GM18507 (cell line): ENCODE measurements at regions not wholly inside any gene's neighbourhood (a gene's known extent, or its start where the extent isn't known, plus 50 kb on each side); places are given as distances from the start of the nearest gene placed in this dataset.
"Not testable (repeated sequence)": the region's sequence is repeated elsewhere in the genome, so short reads cannot be mapped to it uniquely, and the experiment has no call there.

Source experiments
- DNase-seq: peaks from one replicate; pipeline ENCODE4 v3.0.0; 2011; ENCODE audit warnings: low read depth; ENCODE audit not compliant: insufficient read length; ENCODE audit errors: extremely low spot score
- FAIRE-seq: peaks from 2 replicates; lab custom pipeline; 2011; peaks lifted over from hg19 to GRCh38; lab: Jason Lieb, UNC

DNA sequence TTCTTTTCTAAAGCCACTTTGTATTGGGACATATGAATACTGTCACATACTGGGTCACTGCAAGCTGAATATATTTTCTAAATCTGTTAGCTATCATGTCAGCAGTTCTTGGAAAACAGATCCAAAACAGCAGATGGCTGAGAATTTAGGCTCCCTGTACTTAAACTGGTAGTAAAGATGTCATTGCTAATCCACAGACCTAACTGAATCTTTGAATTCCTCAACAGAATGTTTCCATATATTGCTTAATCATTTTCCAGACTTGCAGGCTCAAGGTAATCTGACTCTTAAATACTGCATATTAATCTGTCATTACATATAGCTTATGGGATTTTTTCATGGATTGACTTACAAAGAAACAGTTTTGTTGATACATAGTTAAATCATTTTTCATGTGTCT lies 639.0 kb upstream of the KLHL1 start:
- FAIRE-seq = no peak

DNA sequence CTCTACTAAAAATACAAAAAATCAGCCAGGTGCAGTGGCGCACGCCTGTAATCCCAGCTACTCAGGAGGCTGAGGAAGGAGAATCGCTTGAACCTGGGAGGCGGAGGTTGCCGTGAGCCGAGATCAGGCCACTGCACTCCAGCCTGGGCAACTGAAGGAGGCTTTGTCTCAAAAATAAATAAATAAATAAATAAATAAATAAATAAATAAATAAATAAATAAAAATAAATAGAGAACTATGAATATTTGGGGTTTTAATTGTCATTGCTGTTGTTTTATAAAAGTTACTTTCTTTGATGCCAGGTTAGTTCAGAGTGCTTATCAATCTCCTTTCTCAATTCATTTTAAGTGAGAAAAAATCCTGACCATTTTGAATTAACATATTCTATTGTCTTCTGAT lies 638.2 kb upstream of the KLHL1 start:
- not testable (repeated sequence) for DNase-seq, FAIRE-seq

More for the DNA sequence above, 639.0 kb upstream of the KLHL1 start:
- DNase-seq = no peak

DNA sequence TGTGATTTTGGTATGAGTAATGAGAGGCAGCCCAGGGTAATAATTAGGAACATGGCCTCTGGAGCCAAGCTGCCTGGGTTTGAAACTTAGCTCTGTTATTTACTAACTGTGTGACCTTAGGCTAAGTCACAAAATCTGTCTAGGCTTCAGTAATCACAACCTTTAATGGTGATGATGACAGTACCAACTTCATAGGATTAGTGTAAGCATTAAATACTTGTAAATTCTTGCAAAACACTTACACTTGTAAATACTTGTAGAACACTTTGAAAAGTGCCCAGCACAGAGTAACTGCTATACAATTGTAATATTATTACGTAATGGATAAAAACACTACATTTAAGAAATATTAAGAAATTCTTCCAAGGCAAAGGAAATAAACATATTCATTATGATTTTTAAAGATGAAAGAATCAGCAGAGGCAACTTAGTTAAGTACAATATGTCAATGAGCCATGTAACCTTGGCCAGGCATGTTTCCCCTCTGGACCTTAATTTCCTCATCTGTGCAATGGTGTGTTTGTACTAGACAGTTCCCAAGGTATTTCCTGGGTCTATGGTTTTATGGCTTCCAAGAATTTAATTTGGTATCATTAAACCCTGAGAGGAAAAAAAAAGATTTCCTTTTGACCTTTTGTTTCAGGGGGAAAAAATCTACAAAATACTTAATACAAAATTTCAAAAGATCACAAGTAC lies 628.5 kb upstream of the KLHL1 start:
- FAIRE-seq (no peak), DNase-seq (no peak)

- FAIRE-seq (no peak), DNase-seq (no peak)
Observed at GRCh38 chr13:70732611-70733010, 624.4 kb upstream of the KLHL1 start.

- FAIRE-seq = no peak
- DNase-seq = no peak
Observed at GRCh38 chr13:70729369-70729768, 621.1 kb upstream of the KLHL1 start.

GRCh38 chr13:70723732-70724131 lies 615.5 kb upstream of the KLHL1 start:
- FAIRE-seq = no peak
- DNase-seq = no peak

GRCh38 chr13:70720386-70720785 lies 612.1 kb upstream of the KLHL1 start:
- DNase-seq (no peak), FAIRE-seq (no peak)

DNA sequence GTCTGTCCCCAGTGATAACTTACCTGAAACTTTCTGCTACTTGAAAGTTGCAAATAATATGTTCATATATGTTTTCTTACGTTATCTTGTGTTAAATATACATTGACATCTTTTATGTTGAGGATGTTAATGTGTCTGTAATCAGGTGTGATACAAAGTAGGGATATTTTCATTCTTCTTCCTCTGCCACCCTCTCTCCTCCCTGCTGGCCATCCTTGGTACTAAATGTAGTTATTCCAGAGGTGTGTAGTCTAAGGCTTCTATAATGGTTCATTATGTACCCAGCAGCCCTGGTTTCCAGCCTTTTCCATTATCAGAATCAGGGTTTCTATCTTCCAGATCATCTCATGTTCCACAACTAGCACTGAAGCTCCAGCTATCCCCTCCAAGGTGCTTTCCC lies 606.7 kb upstream of the KLHL1 start:
- DNase-seq (no peak), FAIRE-seq (no peak)

DNA sequence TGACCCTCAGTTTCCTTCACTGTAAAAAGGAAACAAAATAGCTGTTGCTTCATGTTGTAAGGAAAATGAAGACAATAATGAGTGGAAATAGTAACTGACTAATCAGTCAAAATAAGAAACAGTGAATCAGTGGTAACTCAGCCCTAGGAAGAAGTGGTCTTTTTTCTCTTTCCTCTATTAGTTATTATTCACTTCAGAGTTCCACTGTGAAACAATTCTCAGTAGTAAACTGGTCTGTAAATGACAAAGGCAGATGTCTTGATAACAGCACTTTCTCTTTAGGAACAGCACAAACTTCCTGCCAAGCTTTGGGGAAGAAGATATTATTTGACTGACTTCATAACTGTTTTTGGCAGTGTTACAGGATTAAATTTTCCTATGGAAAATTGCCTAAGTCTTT lies 600.5 kb upstream of the KLHL1 start:
- FAIRE-seq (no peak), DNase-seq (no peak)

- FAIRE-seq (no peak), DNase-seq (no peak)
Observed at GRCh38 chr13:70703755-70704154, 595.5 kb upstream of the KLHL1 start.

DNA sequence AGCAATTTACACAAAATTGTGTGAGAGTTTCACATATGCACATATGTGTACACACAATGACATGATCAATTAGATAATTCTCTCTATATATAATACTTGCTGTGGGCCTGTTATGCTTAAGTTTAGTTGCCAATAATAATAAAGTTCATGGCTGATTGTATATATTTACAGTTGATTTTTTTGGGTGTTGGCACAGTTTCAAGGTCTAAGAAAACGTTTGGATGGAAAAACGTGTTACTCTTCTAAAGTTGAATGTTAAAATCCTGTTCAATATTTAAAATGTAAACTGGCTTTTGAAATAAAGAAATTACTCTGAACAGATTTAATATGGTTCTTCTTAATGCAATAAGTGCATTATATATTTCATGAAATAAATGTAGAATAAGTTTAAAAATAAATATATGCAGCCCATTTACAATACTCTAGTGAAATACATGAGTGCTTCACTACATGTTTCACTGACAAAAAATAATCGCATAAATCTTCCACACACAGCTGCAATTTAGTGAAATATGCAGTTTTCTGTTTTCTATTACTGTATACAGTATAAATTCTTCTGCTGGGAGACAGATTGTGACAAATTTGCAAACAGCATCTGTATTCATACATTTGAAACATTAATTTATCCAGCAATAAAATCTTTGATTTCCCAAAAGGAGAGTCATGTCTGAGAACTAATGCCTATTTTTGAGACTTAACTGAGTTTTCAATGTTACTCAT lies 586.9 kb upstream of the KLHL1 start:
- FAIRE-seq = no peak
- DNase-seq = no peak

- DNase-seq = no peak
- no peak for FAIRE-seq
Observed at GRCh38 chr13:70668983-70669382, 560.7 kb upstream of the KLHL1 start.

GRCh38 chr13:70668293-70668692 lies 560.0 kb upstream of the KLHL1 start:
- DNase-seq (no peak), FAIRE-seq (no peak)

DNA sequence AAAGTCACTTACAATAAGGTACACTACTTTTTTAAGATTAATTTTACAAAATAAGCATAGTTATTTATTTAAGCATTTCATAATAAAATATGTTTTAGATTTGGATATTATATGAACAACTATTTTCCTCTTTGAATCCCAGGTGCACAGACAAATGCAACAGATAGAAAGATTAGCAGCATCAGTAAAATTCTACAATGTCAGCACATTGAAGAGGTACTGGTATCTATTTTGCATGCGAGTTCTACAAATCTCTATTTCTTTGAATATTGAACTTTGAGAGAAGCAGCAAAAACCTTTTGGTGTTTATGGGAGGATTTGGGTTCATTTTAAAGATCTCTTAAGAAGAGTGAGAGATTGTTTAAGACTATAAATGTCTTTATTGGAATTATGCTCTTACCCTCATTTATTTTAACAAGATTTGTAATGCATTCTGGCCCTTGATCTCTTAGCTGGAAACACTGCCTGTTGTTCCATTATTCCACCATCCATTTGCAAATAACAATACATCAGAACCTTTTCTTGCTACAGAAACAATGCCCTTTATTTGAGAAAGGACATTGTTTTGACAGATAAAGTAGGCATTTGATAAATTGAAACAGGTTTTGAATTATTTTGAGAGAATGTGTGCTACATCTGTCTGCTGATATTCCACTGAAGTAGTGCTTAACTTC lies 558.8 kb upstream of the KLHL1 start:
- DNase-seq = no peak
- no peak for FAIRE-seq

DNA sequence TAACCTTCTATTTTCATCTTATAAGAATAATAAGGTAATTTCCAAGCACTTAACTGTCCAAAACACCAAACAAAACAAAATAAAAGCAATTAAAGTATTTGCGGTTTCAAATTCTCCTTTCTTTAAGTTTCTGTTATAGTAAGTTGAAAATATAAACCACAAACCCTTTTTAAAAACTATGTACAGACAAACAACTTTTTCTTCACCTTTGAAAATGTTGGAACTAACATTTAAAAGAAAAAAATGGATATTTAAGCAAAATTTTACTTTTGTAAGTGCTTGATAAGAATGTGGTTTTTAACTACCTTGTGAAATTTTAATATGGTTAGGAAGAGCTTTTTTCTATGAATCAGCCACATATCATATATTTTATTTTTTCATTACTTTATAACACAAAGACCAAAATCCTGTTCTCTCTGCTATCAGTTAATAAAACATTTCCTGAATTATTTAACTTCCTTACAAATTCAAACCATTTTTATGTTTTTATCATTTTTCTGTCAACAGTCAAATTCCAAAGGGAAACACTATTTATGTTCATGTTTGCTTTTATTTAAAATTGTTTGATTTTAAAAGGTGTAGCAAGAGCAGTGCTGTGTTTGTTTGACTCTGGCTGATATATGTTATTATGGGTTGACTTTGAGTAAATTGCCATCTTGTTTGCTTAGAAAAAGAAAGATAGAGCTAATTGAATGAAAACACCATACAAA lies 554.1 kb upstream of the KLHL1 start:
- FAIRE-seq (no peak), DNase-seq (no peak)

DNA sequence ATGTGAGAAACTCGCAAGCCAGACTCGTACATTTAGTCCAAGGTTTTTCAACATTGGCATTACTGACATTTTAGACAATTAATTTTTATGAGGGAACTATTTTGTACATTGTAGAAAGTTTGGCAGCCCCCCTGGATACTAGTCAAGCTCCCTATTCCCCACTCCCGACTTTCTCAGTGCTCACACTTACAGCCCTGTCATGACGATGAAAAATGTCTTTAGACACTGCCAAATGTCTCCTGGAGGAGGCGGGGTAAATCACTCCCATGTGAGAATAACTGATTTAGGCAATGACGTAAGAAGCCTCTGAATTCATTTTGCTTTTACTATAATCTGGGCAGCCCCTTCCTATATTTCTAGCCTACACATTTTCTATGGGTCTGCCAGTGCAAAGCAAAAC lies 535.8 kb upstream of the KLHL1 start:
- FAIRE-seq = no peak
- DNase-seq = no peak

GRCh38 chr13:70634893-70635292 lies 526.6 kb upstream of the KLHL1 start:
- FAIRE-seq (no peak), DNase-seq (no peak)

GRCh38 chr13:70630247-70630646 lies 522.0 kb upstream of the KLHL1 start:
- DNase-seq = no peak
- FAIRE-seq = no peak

DNA sequence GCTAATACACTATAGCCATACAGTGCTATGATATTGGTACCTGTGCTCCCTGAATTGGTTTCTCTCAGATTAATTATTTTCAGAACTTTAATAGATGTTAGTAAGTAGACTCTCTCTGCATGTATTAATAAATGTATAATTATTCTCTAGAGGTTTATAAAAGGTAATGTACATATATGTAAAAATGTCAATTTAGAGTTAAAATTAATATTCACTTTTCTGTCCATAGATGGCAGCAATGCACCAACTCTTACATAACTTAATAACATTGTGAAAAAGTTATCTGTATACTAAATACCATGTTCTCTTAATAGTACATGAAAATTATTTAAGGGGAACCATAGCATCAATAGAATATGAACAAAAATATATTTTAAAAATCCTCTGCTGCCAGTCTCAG lies 515.0 kb upstream of the KLHL1 start:
- DNase-seq = no peak
- FAIRE-seq = no peak

GRCh38 chr13:70622796-70623195 lies 514.5 kb upstream of the KLHL1 start:
- FAIRE-seq = no peak
- DNase-seq = no peak
